ENCODE measurements at regions not wholly inside any gene's neighbourhood (a gene's known extent, or its start where the extent isn't known, plus 50 kb on each side); places are given as distances from the start of the nearest gene placed in this dataset.

DNA sequence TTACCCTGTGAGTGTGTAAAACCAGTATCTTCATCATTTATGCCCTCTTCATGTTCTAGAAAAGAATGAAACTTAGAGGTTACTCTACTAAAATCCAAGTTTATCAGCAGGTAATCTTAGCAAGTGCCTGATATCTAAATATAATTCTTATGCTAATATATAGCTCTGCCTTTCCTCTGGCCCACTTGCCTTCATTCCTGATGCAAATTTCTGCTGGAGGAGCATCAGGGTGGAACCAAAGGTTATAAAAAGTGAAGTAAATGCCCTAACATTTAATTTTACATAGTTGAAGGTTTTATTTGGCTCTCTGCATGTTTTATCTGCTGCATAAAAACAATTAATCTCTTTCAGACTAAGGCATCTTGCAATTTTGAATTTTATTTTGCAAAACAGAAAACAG, 936.2 kb downstream of the ROBO2 start:
- TF ChIP-seq, protein P1, sequence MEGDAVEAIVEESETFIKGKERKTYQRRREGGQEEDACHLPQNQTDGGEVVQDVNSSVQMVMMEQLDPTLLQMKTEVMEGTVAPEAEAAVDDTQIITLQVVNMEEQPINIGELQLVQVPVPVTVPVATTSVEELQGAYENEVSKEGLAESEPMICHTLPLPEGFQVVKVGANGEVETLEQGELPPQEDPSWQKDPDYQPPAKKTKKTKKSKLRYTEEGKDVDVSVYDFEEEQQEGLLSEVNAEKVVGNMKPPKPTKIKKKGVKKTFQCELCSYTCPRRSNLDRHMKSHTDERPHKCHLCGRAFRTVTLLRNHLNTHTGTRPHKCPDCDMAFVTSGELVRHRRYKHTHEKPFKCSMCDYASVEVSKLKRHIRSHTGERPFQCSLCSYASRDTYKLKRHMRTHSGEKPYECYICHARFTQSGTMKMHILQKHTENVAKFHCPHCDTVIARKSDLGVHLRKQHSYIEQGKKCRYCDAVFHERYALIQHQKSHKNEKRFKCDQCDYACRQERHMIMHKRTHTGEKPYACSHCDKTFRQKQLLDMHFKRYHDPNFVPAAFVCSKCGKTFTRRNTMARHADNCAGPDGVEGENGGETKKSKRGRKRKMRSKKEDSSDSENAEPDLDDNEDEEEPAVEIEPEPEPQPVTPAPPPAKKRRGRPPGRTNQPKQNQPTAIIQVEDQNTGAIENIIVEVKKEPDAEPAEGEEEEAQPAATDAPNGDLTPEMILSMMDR (IDR thresholded peaks at IDR 0.05) = no peak
- TF ChIP-seq POLR2A (IDR thresholded peaks at IDR 0.05) = no peak
- no peak for DNase-seq (ENCODE audit: low spot score in 2 of 2)
- intact Hi-C loops (cut with DNase I; ENCODE audit: low total_unique reads) = no loop called here
- no peak overlapping the region for H3K4me3 ChIP-seq (ENCODE audit: low read depth, poor library complexity, severe bottlenecking)

DNA sequence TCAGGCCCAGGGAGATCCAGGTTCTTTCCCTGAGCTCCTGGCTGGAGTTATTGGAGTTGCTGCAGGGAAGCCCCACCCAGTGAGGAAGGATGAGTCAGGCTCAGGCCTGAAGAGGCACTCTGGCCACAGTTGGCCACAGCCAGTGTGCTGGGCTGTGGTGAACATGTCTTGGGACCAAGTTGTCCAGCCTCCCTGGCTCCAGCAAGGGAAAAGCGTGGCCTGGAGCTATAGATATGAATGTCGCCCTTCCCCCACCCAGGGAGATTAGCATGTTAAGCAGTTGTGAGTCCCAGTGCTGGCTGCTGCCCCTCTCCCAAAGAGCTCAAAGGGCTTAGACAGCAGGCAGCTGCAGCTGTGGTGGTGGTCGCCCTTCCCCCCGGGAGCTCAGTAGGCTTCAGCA, 963.2 kb downstream of the ROBO2 start:
- TF ChIP-seq POLR2A (IDR thresholded peaks at IDR 0.05) = no peak
- TF ChIP-seq, protein P1 (IDR thresholded peaks at IDR 0.05) = no peak
- intact Hi-C loops (cut with DNase I; ENCODE audit: low total_unique reads) = no loop called here
- 97 to 100% methylated on average over 3 to 4 of the region's 4 CpGs for WGBS, 2 donors
- no peak for DNase-seq (ENCODE audit: low spot score in 2 of 2)
- no peak overlapping the region for H3K4me3 ChIP-seq (ENCODE audit: low read depth, poor library complexity, severe bottlenecking)

DNA sequence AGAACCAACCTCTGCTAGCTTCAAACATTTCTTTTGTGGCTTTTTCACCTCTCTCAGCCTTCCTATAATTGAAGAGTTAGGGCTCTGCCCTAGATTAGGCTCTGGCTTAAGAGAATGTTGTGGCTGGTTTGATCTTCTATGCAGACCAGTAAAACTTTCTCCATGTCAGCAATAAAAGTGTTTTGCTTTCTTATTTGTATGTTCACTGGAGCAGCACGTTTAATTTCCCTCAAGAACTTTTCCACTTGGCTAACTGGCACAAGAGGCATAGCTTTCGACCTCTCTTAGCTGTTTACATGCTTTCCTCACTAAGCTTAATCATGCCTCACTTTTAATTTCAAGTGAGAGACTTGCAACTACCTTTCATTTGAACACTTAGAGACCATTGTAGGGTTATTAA, 964.7 kb downstream of the ROBO2 start:
- intact Hi-C loops (cut with DNase I; ENCODE audit: low total_unique reads) = no loop called here
- WGBS, 2 donors = 52 to 71% methylated on average over 2 of the region's 2 CpGs
- DNase-seq (ENCODE audit: low spot score in 2 of 2) = no peak
- no peak for TF ChIP-seq POLR2A (IDR thresholded peaks at IDR 0.05)
- TF ChIP-seq, protein P1 (IDR thresholded peaks at IDR 0.05) = no peak
- H3K4me3 ChIP-seq (ENCODE audit: low read depth, poor library complexity, severe bottlenecking) = no peak overlapping the region

DNA sequence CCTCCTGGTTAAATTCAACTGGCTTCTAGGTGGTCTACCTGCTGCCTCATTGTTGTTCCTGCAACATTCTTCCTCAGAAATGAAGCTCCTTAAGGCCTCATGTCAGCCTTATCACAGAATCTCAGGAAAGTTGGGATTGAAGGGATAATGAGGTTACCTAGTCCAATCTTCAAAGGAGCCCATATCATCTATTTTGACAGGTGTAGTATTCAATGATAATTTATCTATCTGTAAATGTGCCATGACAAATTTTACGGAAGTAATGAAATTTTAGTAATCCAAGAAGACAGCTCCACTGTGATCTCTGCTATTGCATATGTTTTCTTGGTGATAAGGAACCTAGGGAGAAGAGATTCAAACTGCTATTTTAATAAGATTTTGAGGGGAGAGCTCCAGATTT, 973.8 kb downstream of the ROBO2 start:
- 80 to 96% methylated on average over 1 of the region's 1 CpG for WGBS, 2 donors
- intact Hi-C loops (cut with DNase I; ENCODE audit: low total_unique reads) = no loop called here
- no peak overlapping the region for H3K4me3 ChIP-seq (ENCODE audit: low read depth, poor library complexity, severe bottlenecking)
- DNase-seq (ENCODE audit: low spot score in 2 of 2) = no peak
- no peak for TF ChIP-seq POLR2A (IDR thresholded peaks at IDR 0.05)
- TF ChIP-seq, protein P1 (IDR thresholded peaks at IDR 0.05) = no peak

DNA sequence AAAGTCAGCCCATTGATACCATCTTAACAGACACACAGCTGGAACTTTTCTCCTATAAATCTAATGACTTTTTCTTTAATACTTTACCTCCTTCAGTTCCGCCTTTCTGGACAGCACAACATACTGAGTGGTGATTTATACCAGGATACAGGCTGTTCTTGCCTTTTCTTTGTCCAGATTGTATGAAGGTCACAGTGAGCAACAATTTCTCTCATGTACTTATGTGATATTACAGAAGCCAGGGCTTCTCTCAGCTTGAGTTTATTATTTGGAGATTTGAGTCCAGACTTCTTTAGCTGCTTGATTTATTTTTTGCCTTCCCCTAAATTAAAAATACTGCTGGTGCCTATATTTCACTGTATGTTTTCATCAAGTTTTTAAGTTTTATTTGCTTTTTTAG, 976.0 kb downstream of the ROBO2 start:
- H3K4me3 ChIP-seq (ENCODE audit: low read depth, poor library complexity, severe bottlenecking) = no peak overlapping the region
- TF ChIP-seq, protein P1 (IDR thresholded peaks at IDR 0.05) = no peak
- no peak for TF ChIP-seq POLR2A (IDR thresholded peaks at IDR 0.05)
- DNase-seq (ENCODE audit: low spot score in 2 of 2) = no peak
- WGBS, 2 donors = 81 to 87% methylated on average over 1 of the region's 1 CpG
- intact Hi-C loops (cut with DNase I; ENCODE audit: low total_unique reads) = no loop called here

DNA sequence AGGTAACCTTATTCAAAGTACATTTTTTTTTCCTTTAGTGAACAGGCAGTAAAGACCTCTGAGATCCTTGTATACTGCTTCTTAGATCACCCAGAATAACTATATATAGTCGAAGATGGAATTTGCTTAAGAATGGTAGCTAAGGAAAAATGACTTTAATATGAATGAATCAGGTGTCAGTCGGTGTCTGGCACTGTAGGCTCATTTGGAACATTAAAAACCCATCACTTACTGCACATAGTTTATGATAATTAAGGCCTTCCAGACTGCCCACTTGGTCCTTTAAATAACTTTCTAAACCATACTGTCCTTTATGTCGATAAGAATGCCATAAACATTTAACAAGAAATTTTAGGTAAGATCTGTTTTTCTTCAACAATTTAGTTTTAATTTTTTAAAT, 981.8 kb downstream of the ROBO2 start:
- 79 to 81% methylated on average over 3 of the region's 3 CpGs for WGBS, 2 donors

More for the DNA sequence above, 981.8 kb downstream of the ROBO2 start:
- TF ChIP-seq, protein P1 (IDR thresholded peaks at IDR 0.05) = no peak
- no peak for TF ChIP-seq POLR2A (IDR thresholded peaks at IDR 0.05)
- intact Hi-C loops (cut with DNase I; ENCODE audit: low total_unique reads) = no loop called here
- no peak overlapping the region for H3K4me3 ChIP-seq (ENCODE audit: low read depth, poor library complexity, severe bottlenecking)
- DNase-seq (ENCODE audit: low spot score in 2 of 2) = no peak
